Right atrium auricular region (tissue), 2 donors: ENCODE measurements at regions not wholly inside any gene's neighbourhood (a gene's known extent, or its start where the extent isn't known, plus 50 kb on each side); places are given as distances from the start of the nearest gene placed in this dataset.

Source experiments
- DNase-seq: peaks from one replicate; pipeline ENCODE4 v3.0.0-alpha.2; 2019; ENCODE audit warnings: low spot score
- H3K27ac ChIP-seq, 2 donors: fragments of 200-600 bp; sonication (generic); 1 replicate in 1 of 2; 2 replicates in 1 of 2; pipeline ENCODE4 v1.5.1; 2016 to 2019
- H3K27me3 ChIP-seq, 2 donors: fragments of 200-600 bp; sonication (generic); one replicate each; pipeline versions ENCODE4 v1.5.1 to v1.6.0; 2017 to 2019
- H3K36me3 ChIP-seq: fragments of 200-600 bp; sonication (generic); one replicate; pipeline ENCODE4 v1.5.1; 2016
- H3K4me1 ChIP-seq, 2 donors: fragments of 200-600 bp; sonication (generic); one replicate each; pipeline versions ENCODE4 v1.5.1 to v1.6.0; 2017 to 2019
- H3K4me3 ChIP-seq, 2 donors: fragments of 200-600 bp; sonication (generic); 1 replicate in 1 of 2; 2 replicates in 1 of 2; pipeline ENCODE4 v1.5.1; 2017 to 2019; ENCODE audit warnings: mild to moderate bottlenecking in 1 of 2, moderate library complexity in 1 of 2
- H3K9me3 ChIP-seq, 2 donors: fragments of 200-600 bp; sonication (generic); one replicate each; pipeline ENCODE4 v1.5.1; 2019
- TF ChIP-seq, protein P1 (sequence below), 2 donors: fragments of 200-600 bp; sonication (generic); IDR thresholded peaks; one replicate each; pipeline ENCODE4 v1.5.1; 2019; ENCODE audit warnings: antibody characterized with exemption in 2 of 2

DNA sequence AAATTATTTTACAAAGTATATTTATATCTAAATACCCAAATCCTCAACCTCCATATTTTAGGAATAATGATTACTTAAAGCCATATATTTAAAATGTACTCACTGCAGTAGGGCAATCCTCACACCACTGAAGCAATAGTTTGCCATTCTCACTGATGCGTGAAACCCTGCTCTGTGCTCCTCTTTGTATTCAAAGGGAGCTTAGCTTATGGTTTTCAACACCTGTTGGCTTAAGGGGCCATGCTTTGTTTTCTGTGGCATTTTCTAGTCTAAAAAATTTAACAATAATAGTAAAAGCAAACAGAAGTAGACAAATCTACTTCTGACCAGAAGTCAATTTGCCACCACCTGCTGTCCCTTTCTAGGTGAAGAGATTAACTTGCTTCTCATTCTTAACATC lies 294.6 kb downstream of the FLRT2 start:
- no peak for DNase-seq
- Histone ChIP-seq H3K4me3 (no peak overlapping the region), H3K4me1 (no peaks in the 10 kb centered on the region), H3K27ac (no peak overlapping the region), H3K27me3 (no peaks in the 10 kb centered on the region), H3K9me3 (no peaks in the 10 kb centered on the region), H3K36me3 (no peaks in the 10 kb centered on the region)
- TF ChIP-seq, protein P1, sequence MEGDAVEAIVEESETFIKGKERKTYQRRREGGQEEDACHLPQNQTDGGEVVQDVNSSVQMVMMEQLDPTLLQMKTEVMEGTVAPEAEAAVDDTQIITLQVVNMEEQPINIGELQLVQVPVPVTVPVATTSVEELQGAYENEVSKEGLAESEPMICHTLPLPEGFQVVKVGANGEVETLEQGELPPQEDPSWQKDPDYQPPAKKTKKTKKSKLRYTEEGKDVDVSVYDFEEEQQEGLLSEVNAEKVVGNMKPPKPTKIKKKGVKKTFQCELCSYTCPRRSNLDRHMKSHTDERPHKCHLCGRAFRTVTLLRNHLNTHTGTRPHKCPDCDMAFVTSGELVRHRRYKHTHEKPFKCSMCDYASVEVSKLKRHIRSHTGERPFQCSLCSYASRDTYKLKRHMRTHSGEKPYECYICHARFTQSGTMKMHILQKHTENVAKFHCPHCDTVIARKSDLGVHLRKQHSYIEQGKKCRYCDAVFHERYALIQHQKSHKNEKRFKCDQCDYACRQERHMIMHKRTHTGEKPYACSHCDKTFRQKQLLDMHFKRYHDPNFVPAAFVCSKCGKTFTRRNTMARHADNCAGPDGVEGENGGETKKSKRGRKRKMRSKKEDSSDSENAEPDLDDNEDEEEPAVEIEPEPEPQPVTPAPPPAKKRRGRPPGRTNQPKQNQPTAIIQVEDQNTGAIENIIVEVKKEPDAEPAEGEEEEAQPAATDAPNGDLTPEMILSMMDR (IDR thresholded peaks at IDR 0.05) = no peak

DNA sequence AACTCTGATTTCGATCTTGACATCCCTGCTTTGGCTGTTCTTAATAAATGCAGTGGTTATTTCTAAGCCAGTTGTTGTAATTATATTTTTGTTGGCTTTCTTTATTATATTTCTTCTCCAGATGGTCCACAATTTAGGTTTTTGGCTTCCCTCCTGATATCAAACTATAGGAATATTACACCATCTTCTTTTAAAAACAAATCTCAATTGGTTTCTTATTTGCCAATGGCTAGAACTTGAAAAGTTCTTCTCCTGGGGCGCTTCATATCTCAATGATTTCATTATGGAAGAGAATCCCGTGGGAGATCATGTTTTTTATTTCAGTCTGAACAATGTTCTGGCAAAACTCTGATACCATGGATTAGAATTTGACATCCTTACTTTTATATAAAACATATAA lies 292.3 kb downstream of the FLRT2 start:
- H3K4me1 ChIP-seq = no peaks in the 10 kb centered on the region
- TF ChIP-seq, protein P1 (IDR thresholded peaks at IDR 0.05) = no peak
- no peak overlapping the region for H3K27ac ChIP-seq
- H3K4me3 ChIP-seq = no peak overlapping the region
- H3K9me3 ChIP-seq = no peaks in the 10 kb centered on the region
- no peak for DNase-seq
- H3K36me3 ChIP-seq = no peaks in the 10 kb centered on the region
- H3K27me3 ChIP-seq = no peaks in the 10 kb centered on the region

DNA sequence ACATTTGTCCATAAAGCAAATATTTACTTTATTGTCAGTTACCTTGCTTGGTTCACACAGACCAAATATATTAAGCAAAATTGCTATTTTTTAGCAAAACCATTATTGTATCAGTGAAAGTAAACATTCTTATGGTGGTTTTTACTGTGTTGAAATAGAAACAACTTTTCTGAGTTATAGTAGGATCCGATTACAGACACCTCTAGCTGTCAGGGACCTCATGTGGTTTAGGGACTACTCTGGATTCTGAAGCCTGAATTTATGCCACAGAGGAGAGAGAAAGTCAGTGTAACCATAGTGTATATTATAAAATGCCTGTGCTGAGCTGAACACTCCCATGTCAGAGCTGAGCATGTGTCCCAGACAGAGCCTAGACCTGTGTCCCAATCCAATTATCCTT lies 287.5 kb downstream of the FLRT2 start:
- TF ChIP-seq, protein P1 (IDR thresholded peaks at IDR 0.05) = no peak
- DNase-seq = no peak
- Histone ChIP-seq H3K4me1 (no peaks in the 10 kb centered on the region), H3K4me3 (no peak overlapping the region), H3K27me3 (no peaks in the 10 kb centered on the region), H3K27ac (no peak overlapping the region), H3K36me3 (no peaks in the 10 kb centered on the region), H3K9me3 (no peaks in the 10 kb centered on the region)

DNA sequence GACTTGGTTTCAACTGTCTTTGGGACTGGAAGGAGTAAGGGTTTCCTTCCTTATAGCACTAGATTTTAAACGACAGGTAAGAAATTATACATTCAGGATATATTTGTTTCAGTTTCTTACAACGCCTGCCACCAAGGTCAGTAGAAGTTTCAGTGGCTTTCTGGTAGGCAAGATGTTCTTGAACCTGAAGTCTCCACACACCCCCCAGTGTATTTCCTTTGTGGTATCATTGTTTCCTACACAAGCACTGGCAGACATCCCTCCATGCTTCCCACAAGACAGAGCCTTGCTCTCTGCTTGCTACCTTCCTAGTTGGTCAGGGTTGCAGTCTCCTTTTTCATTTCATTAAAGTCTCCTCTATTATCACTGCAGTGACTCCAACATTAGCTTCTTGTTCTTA lies 283.1 kb downstream of the FLRT2 start:
- H3K27ac ChIP-seq = no peak overlapping the region
- H3K4me3 ChIP-seq = no peak overlapping the region
- no peaks in the 10 kb centered on the region for H3K36me3 ChIP-seq
- H3K9me3 ChIP-seq = no peaks in the 10 kb centered on the region
- TF ChIP-seq, protein P1 (IDR thresholded peaks at IDR 0.05) = no peak
- no peaks in the 10 kb centered on the region for H3K4me1 ChIP-seq
- H3K27me3 ChIP-seq = no peaks in the 10 kb centered on the region
- no peak for DNase-seq

DNA sequence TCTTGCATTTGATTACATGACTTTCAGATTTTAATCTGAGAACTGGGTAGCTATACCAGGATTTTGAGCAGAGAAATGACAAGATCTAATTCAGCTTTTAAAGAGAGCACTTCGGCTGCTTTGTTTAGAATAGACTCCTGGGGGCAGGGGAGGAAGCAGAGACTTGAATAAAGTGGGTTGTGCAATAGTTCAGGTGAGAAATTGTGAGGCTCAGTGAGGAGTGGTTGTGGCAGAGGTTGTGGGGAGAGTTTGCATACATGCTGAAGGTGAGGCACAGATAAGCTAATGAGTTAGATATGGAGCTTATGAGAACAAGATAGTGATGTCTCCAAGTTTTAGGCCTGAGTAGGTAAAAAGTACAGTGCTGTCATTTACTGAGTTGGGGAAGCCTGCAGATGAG lies 281.4 kb downstream of the FLRT2 start:
- Histone ChIP-seq H3K4me3 (no peak overlapping the region), H3K4me1 (no peaks in the 10 kb centered on the region), H3K9me3 (no peaks in the 10 kb centered on the region), H3K27ac (no peak overlapping the region), H3K27me3 (no peaks in the 10 kb centered on the region), H3K36me3 (no peaks in the 10 kb centered on the region)
- TF ChIP-seq, protein P1 (IDR thresholded peaks at IDR 0.05) = no peak
- no peak for DNase-seq

DNA sequence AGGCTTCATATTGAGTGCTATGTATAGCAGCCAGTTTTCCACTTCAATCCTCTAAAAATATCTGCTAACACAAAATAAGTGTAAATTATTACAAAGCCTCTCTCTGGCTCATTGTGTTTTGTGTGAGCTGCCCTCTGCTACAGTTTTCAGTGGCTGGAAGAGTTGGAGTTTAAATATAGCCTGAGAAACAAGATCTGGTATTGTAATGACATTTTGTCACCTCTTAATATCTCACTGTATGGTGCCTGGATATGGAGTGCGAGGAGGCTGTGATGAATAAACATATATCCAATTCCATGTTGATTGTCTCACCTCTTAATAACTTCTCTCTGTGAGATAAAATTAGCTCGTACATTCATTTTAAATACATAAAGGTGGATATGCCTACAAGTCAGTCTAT lies 269.7 kb downstream of the FLRT2 start:
- no peak overlapping the region for H3K4me3 ChIP-seq
- H3K36me3 ChIP-seq = no peaks in the 10 kb centered on the region
- H3K9me3 ChIP-seq = no peaks in the 10 kb centered on the region
- no peaks in the 10 kb centered on the region for H3K4me1 ChIP-seq
- TF ChIP-seq, protein P1 (IDR thresholded peaks at IDR 0.05) = no peak
- H3K27ac ChIP-seq = no peak overlapping the region
- no peaks in the 10 kb centered on the region for H3K27me3 ChIP-seq
- DNase-seq = no peak
